ENCODE measurements at regions not wholly inside any gene's neighbourhood (a gene's known extent, or its start where the extent isn't known, plus 50 kb on each side); places are given as distances from the start of the nearest gene placed in this dataset.

DNA sequence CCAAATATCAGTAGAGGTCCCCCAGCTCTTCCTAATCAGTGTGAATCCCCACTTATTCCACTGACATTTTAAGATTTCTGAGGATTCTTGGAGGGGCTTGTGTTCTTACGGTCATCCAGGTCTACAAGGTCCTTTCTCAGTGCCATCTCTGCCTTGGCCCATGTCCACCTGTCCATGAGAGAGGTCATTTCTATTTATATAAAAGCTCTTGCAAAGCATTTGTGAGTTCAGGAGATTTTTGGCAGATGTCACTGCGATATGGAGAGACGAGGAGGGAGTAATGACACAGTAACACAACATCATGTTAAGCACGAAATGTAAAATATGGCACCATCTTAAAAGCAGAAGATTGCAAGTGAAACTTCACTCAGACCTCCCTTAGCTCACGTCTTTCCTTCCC is 144.6 kb upstream of the NFIA start:
- Histone ChIP-seq H4K5ac (ENCODE audit: insufficient read length, low read depth, low read length) (no peak overlapping the region), H3K9ac (replicated peaks in 1 of 4; ENCODE audit: extremely low read depth in 1 of 4, low read depth in 3 of 4, low read length in 3 of 4) (no peak overlapping the region), H3K14ac (ENCODE audit: insufficient read length) (no peak overlapping the region), H3K23ac (ENCODE audit: insufficient read length) (no peak overlapping the region), H3K27ac (ENCODE audit: low read depth, low read length) (no peak overlapping the region), H3K27me3 (replicated peaks in 1 of 4; ENCODE audit: control insufficient read depth in 3 of 4, extremely low read depth in 1 of 4, insufficient read depth in 3 of 4, low read length in 3 of 4) (no peaks in the 10 kb centered on the region), H2BK120ac (replicated peaks; ENCODE audit: low read depth, low read length) (no peak overlapping the region), H3K56ac (replicated peaks; ENCODE audit: insufficient read length, low read depth, low read length) (no peak overlapping the region), H3K79me1 (ENCODE audit: low read depth, low read length) (no peaks in the 10 kb centered on the region), H3K4me2 (ENCODE audit: insufficient read depth in 1 of 2, low read depth in 2 of 2, low read length in 2 of 2) (no peak overlapping the region), H4K91ac (replicated peaks; ENCODE audit: insufficient read length, low read length) (no peak overlapping the region), H2AK5ac (ENCODE audit: low read depth, low read length) (no peak overlapping the region), H3K9me3 (ENCODE audit: insufficient read depth in 2 of 2, low read depth in 1 of 2, low read length in 1 of 2) (no peaks in the 10 kb centered on the region; a peak in 1 of 4 replicates), H3K36me3 (ENCODE audit: control insufficient read depth in 2 of 4, insufficient read depth in 4 of 4, low read length in 3 of 4) (no peaks in the 10 kb centered on the region), H2BK5ac (ENCODE audit: low read depth, low read length) (no peak overlapping the region), H3K4ac (replicated peaks; ENCODE audit: insufficient read length, low read depth, low read length) (no peak overlapping the region), H2BK15ac (ENCODE audit: low read length) (no peak overlapping the region), H4K8ac (ENCODE audit: extremely low read depth, insufficient read depth, low read length) (no peak overlapping the region), H3K23me2 (ENCODE audit: low read depth, low read length) (peaks cover 2% of the 10 kb centered on the region; the same call in 1 of the 2 replicates), H3K4me1 (replicated peaks in 1 of 4; ENCODE audit: control insufficient read depth in 3 of 4, insufficient read depth in 4 of 4, low read length in 3 of 4) (peaks cover 0 to 14% (median 8%) of the 10 kb centered on the region in 4 experiments), H3K79me2 (ENCODE audit: control insufficient read depth in 1 of 2, insufficient read depth in 2 of 2, low read length in 2 of 2) (no peaks in the 10 kb centered on the region), H3K4me3 (ENCODE audit: extremely low read depth in 1 of 4, insufficient read depth in 2 of 4, low read depth in 3 of 4, low read length in 4 of 4) (no peak overlapping the region), H2BK20ac (ENCODE audit: low read length) (no peak overlapping the region), H4K20me1 (replicated peaks in 1 of 2; ENCODE audit: control insufficient read depth in 1 of 2, insufficient read depth in 2 of 2, low read length in 2 of 2) (no peaks in the 10 kb centered on the region), H3K18ac (ENCODE audit: extremely low read depth, low read length) (no peak overlapping the region), H2BK12ac (ENCODE audit: low read depth, low read length) (no peak overlapping the region), H2AFZ (ENCODE audit: low read length) (no peak overlapping the region)
- DNase-seq (ENCODE audit: low read depth in 1 of 2, low spot score in 2 of 2) (no peak), FAIRE-seq (no peak)
- ChIA-PET CTCF (ENCODE audit: partially characterized antibody) (interaction anchor here (1.0 to 1.6 kb wide), 3 partner anchors 11 to 112 kb away, joined by 3 to 7 read pairs (median 3); no protein-coding TSS in a partner anchor), POLR2A (ENCODE audit: partially characterized antibody) (no interaction called here)
- WGBS, 2 experiments (ENCODE audit: extremely low coverage in 1 of 2, insufficient coverage in 1 of 2, insufficient read length in 1 of 2, insufficient replicate concordance in 2 of 2, low coverage in 1 of 2, low lambda C conversion rate in 2 of 2, missing lambda C conversion rate in 1 of 2), result 95% methylated on average over 5 of the region's 5 CpGs; no CpG with 5 or more reads in 1 of the 2 experiments
- TF ChIP-seq RNF2 (IDR thresholded peaks at IDR 0.05; ENCODE audit: borderline replicate concordance, low read depth, low read length, missing control alignments, poor library complexity, severe bottlenecking) (no peak), SUZ12 (IDR thresholded peaks at IDR 0.05; ENCODE audit: low read length) (no peak), BCL11A (IDR thresholded peaks at IDR 0.05; ENCODE audit: low read depth in 2 of 2, low read length in 2 of 2) (no peak), SRF (IDR thresholded peaks at IDR 0.05; ENCODE audit: low read depth, low read length) (no peak), TCF12 (IDR thresholded peaks at IDR 0.05; ENCODE audit: low read depth, low read length) (no peak), CBX5 (IDR thresholded peaks at IDR 0.05; ENCODE audit: low read depth, low read length) (no peak), RFX5 (IDR thresholded peaks at IDR 0.05; ENCODE audit: borderline replicate concordance, low read depth, low read length) (no peak), TEAD4 (IDR thresholded peaks at IDR 0.05; ENCODE audit: low read depth, low read length) (no peak), CEBPB (IDR thresholded peaks at IDR 0.05; ENCODE audit: low read depth, low read length) (no peak), JUN (IDR thresholded peaks at IDR 0.05; ENCODE audit: low read depth, low read length) (no peak)
- TF ChIP-seq, protein P1, sequence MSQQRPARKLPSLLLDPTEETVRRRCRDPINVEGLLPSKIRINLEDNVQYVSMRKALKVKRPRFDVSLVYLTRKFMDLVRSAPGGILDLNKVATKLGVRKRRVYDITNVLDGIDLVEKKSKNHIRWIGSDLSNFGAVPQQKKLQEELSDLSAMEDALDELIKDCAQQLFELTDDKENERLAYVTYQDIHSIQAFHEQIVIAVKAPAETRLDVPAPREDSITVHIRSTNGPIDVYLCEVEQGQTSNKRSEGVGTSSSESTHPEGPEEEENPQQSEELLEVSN (IDR thresholded peaks at IDR 0.05), result no peak
- TF ChIP-seq, protein P2, sequence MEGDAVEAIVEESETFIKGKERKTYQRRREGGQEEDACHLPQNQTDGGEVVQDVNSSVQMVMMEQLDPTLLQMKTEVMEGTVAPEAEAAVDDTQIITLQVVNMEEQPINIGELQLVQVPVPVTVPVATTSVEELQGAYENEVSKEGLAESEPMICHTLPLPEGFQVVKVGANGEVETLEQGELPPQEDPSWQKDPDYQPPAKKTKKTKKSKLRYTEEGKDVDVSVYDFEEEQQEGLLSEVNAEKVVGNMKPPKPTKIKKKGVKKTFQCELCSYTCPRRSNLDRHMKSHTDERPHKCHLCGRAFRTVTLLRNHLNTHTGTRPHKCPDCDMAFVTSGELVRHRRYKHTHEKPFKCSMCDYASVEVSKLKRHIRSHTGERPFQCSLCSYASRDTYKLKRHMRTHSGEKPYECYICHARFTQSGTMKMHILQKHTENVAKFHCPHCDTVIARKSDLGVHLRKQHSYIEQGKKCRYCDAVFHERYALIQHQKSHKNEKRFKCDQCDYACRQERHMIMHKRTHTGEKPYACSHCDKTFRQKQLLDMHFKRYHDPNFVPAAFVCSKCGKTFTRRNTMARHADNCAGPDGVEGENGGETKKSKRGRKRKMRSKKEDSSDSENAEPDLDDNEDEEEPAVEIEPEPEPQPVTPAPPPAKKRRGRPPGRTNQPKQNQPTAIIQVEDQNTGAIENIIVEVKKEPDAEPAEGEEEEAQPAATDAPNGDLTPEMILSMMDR (IDR thresholded peaks at IDR 0.05; ENCODE audit: control extremely low read depth in 1 of 3, insufficient read depth in 1 of 3, low read depth in 1 of 3, low read length in 3 of 3), result no peak
